ENCODE measurements at regions not wholly inside any gene's neighbourhood (a gene's known extent, or its start where the extent isn't known, plus 50 kb on each side); places are given as distances from the start of the nearest gene placed in this dataset.

- DNase-seq = peak; percentile 25
These were observed 150.4 kb upstream of the MAX start for GRCh38 chr14:65252482-65253255.

- DNase-seq = no peak
These were observed 152.8 kb upstream of the MAX start for GRCh38 chr14:65255029-65255545.

GRCh38 chr14:65255583-65256461 is 153.5 kb upstream of the MAX start:
- DNase-seq = peak; percentile 70

- no peak for DNase-seq
These were observed 154.4 kb upstream of the MAX start for GRCh38 chr14:65256714-65257113.

GRCh38 chr14:65257425-65257824 is 155.1 kb upstream of the FUT8 start:
- no peak for DNase-seq

GRCh38 chr14:65258391-65258790 is 154.1 kb upstream of the FUT8 start:
- DNase-seq = no peak

- DNase-seq = no peak
These were observed 153.5 kb upstream of the FUT8 start for GRCh38 chr14:65259000-65259399.

- no peak for DNase-seq
These were observed 151.7 kb upstream of the FUT8 start for GRCh38 chr14:65260786-65261185.

- DNase-seq = no peak
These were observed 151.1 kb upstream of the FUT8 start for GRCh38 chr14:65261425-65261920.

- no peak for DNase-seq
These were observed 150.6 kb upstream of the FUT8 start for GRCh38 chr14:65261946-65262345.

- DNase-seq = no peak
These were observed 149.2 kb upstream of the FUT8 start for GRCh38 chr14:65263177-65263788.

GRCh38 chr14:65267856-65268255 is 144.7 kb upstream of the FUT8 start:
- DNase-seq = no peak

- no peak for DNase-seq
These were observed 143.9 kb upstream of the FUT8 start for GRCh38 chr14:65268594-65268993.

GRCh38 chr14:65269732-65270131 is 142.8 kb upstream of the FUT8 start:
- DNase-seq = no peak

- no peak for DNase-seq
These were observed 135.5 kb upstream of the FUT8 start for GRCh38 chr14:65277027-65277426.

- DNase-seq = no peak
These were observed 134.8 kb upstream of the FUT8 start for GRCh38 chr14:65277580-65278270.

GRCh38 chr14:65278589-65278988 is 133.9 kb upstream of the FUT8 start:
- no peak for DNase-seq

- DNase-seq = no peak
These were observed 133.0 kb upstream of the FUT8 start for GRCh38 chr14:65279510-65279909.

GRCh38 chr14:65279958-65280357 is 132.6 kb upstream of the FUT8 start:
- DNase-seq = no peak

- no peak for DNase-seq
These were observed 131.9 kb upstream of the FUT8 start for GRCh38 chr14:65280653-65281052.

GRCh38 chr14:65281991-65282895 is 130.3 kb upstream of the FUT8 start:
- no peak for DNase-seq

GRCh38 chr14:65282896-65283253 is 129.7 kb upstream of the FUT8 start:
- DNase-seq = no peak

Measured in NCI-H2171 treated with DMSO at 0.1 percent for 48 hours (cell line).